SK-N-MC (cell line): ENCODE measurements at regions not wholly inside any gene's neighbourhood (a gene's known extent, or its start where the extent isn't known, plus 50 kb on each side); places are given as distances from the start of the nearest gene placed in this dataset.

ENCODE experiments used
- DNase-seq: peaks from one replicate; pipeline ENCODE4 v3.0.0-alpha.2; 2011; ENCODE audit warnings: low read depth, low spot score
- H3K27ac ChIP-seq: fragments of 200-600 bp; sonication (generic); 2 replicates; pipeline ENCODE4 v1.5.1; 2016; ENCODE audit warnings: mixed run types
- H3K36me3 ChIP-seq: fragments of 200-600 bp; sonication (generic); 2 replicates; pipeline ENCODE4 v1.6.1; 2017; ENCODE audit warnings: antibody characterized with exemption, low read length, mixed read lengths; ENCODE audit not compliant: insufficient read depth
- H3K4me3 ChIP-seq: fragments of 200-600 bp; sonication (generic); 2 replicates; pipeline ENCODE4 v1.5.1; 2016
- H3K9ac ChIP-seq: fragments of 200-600 bp; sonication (generic); 2 replicates; pipeline ENCODE4 v1.8.0; 2017; ENCODE audit warnings: mixed run types, mixed read lengths; ENCODE audit not compliant: insufficient read length
- H3K9me3 ChIP-seq: fragments of 200-600 bp; sonication (generic); 2 replicates; pipeline ENCODE4 v1.6.1; 2017; ENCODE audit warnings: low read depth, mild to moderate bottlenecking, antibody characterized with exemption, low read length, moderate library complexity, mixed read lengths
- EZH2 ChIP-seq: fragments of 200-600 bp; sonication (generic); IDR thresholded peaks from one replicate; pipeline ENCODE4 v1.6.1; 2017; ENCODE audit warnings: antibody characterized with exemption
- FOXP2 ChIP-seq: optimal IDR thresholded peaks from 2 replicates; pipeline ENCODE3; 2011; ENCODE audit warnings: mild to moderate bottlenecking, moderate library complexity; ENCODE audit not compliant: insufficient read depth; ENCODE audit errors: extremely low read length, control extremely low read depth
- POLR2AphosphoS5 ChIP-seq: IDR thresholded peaks from 2 replicates; pipeline ENCODE4 v1.6.1; 2012; ENCODE audit warnings: mild to moderate bottlenecking, low read depth, low read length, borderline replicate concordance

DNA sequence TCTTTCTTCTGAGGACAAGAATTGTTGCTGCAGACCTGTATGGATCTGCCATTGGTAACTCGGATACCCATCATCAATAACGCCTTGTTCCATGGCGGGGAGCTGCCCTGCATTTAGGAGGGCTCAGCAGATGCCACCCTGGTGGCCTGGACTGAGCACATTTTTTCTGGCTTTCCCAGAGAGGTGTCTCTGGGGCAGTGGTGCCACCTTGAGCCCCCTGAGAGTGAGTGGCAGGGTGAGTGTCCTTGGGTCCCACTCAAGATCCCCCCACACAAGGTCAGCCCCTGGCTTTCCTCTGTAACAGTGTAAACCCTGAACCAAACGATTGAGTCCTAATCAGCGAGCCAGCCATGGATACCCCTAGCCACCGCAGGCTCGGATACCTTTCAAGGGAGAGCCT, 258.6 kb downstream of the GLRX3 start:
- H3K27ac ChIP-seq: no peak overlapping the region
- no peak for DNase-seq
- H3K9ac ChIP-seq: no peak overlapping the region
- H3K36me3 ChIP-seq: no peaks in the 10 kb centered on the region
- no peaks in the 10 kb centered on the region for H3K9me3 ChIP-seq
- no peak overlapping the region for H3K4me3 ChIP-seq
- no peak for TF ChIP-seq EZH2
- no peak for TF ChIP-seq FOXP2
- TF ChIP-seq POLR2AphosphoS5: no peak

DNA sequence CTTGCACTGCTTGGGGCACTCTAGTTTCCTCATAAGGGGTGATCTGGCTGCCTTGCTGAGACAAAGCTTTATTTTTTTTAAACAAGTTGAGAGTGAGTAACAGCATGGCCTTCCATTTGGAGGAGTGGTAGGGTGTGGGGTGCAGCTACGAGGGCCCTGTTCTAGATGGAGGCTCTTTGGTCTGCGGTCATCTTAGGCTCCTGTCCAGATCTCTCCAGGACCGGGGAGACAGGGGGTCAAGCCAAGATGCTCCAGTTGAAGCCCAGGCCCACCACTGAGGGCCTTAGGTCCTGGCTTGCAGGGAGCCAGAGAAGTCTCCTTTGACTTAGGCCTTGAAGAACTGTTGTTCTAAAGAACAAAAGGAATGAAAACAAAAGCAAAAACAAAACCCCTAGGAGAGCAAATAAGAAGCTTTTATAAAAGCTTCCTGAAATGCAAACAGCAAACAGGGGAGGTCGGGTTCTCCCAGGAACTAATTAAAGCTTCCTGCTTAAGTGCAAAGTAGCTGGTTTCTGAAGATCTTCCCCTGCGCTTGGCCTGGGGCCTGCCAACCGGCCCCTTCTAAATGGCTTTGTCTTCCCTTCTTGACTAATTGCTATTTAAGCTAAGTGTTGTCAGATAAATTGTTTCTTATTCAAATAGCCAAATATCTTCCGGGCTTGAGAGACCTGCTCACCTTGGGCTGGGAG, 259.2 kb downstream of the GLRX3 start:
- DNase-seq: no peak
- no peak overlapping the region for H3K27ac ChIP-seq
- H3K4me3 ChIP-seq: no peak overlapping the region
- no peak overlapping the region for H3K9ac ChIP-seq
- no peaks in the 10 kb centered on the region for H3K36me3 ChIP-seq
- TF ChIP-seq POLR2AphosphoS5 (no peak), EZH2 (no peak), FOXP2 (no peak)
- no peaks in the 10 kb centered on the region for H3K9me3 ChIP-seq

DNA sequence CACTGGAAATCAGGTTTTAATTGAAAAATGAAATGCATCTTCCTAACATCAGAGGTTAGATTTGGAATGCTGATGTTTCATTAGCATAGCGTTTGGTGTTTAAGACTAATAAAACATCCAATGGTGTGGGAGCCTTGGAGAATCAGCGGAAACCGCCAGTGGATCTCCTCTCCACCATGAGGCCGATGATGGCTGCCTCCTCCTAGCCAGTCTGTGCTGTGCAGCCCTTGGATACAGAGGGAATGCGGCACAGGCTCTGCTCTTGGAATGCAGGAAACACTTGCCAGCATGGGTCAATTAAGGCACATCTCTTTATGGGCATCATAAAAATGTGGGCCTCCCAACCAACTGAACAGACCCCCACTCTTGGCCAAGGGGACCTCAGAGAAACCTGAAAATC, 259.9 kb downstream of the GLRX3 start:
- H3K36me3 ChIP-seq: no peaks in the 10 kb centered on the region
- no peak for DNase-seq
- H3K27ac ChIP-seq: no peak overlapping the region
- H3K9ac ChIP-seq: no peak overlapping the region
- no peaks in the 10 kb centered on the region for H3K9me3 ChIP-seq
- H3K4me3 ChIP-seq: no peak overlapping the region
- TF ChIP-seq POLR2AphosphoS5 (no peak), FOXP2 (no peak), EZH2 (no peak)

DNA sequence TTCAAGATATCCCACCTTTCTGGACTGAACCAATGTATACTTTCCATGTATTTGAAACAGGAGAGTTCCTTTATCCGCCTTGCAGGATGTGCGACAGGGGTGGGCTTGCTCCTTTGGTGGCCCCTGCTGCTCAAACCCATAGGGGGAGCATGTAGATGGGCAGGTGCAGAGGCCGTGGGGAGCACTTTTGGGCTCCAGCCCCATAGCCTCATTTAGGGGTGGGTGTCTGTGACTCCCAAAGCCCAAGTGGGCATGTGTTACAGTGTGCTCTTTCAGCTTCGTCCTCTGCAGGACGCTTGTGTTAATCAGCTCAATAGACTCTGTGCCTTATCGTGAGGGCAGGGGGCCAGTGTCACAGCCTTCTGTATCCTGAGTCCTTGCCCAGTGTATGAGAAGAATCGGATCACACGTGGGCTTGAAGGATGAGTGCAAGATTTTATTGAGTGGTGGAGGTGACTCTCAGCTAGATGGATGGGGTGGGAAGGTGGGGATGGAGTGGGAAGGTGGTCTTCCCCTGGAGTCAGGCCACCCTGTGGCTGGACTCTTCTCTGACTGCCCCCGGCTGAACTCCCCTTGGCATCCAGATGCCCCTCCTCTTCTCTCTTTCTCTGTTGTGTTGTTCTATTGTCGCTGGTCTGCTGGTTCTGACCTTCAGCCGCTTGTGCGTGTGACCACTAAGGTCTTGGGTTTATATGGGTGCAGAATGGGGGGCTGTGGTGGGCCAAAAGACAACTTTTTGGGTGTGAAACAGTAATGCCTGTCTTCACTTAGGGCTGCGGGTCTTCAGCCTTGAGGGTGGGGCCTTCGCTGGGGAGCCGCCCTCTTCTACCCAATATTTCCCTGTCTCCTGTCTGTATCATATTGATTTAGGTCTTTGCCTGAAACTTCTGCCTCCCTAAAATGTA, 262.2 kb downstream of the GLRX3 start:
- no peaks in the 10 kb centered on the region for H3K9me3 ChIP-seq
- H3K9ac ChIP-seq: no peak overlapping the region
- no peak for TF ChIP-seq FOXP2
- TF ChIP-seq POLR2AphosphoS5: no peak
- no peak for TF ChIP-seq EZH2
- no peak overlapping the region for H3K27ac ChIP-seq
- DNase-seq: no peak
- no peak overlapping the region for H3K4me3 ChIP-seq
- no peaks in the 10 kb centered on the region for H3K36me3 ChIP-seq

DNA sequence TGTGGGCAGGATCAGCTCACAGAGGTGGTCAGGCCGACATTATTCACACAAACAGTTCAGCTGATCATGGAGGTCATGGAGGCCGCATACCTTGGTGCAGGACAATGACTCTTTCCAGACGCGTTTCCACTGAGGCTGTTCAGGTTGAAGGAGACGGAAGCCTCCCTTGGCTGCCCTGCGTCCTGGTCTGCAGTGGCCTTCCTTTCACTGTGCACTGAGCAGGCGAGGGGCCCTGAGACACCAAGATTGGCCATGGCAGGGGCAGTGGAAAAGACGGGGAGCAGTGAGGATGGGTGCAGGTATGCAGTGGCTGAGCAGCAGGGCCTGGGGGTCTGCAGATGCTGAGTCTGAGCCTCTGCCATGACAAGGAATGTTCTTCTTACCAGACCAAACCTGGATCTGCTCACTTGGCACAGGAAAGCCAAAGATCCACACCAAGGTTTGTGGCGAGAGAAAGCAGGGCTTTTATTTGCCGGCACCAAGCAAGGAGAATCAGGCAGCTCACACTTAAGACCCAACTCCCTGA, 263.3 kb downstream of the GLRX3 start:
- no peak for DNase-seq
- no peak for TF ChIP-seq POLR2AphosphoS5
- TF ChIP-seq FOXP2: no peak
- TF ChIP-seq EZH2: no peak
- Histone ChIP-seq H3K36me3 (no peaks in the 10 kb centered on the region), H3K27ac (no peak overlapping the region), H3K9me3 (no peaks in the 10 kb centered on the region), H3K9ac (no peak overlapping the region), H3K4me3 (no peak overlapping the region)

DNA sequence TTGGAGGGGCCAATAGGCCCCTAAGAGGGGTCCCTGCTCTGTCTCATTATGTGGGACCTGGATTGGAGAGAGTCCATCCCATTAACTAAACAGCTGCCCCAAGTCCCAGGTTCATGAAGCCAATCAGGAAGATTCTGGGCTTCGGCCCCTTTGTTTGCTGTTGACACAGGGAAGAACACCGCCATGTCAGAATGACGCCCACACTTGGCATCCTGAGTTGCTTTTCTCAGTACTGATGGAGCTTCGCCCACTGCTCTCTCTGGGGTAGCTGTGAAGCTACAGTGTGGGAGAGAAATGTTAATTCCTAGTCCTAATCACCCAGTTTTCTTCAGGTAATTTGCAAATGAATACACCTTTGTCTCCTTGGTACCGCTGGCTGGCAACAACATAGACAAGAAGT, 264.7 kb downstream of the GLRX3 start:
- Histone ChIP-seq H3K9me3 (no peaks in the 10 kb centered on the region), H3K27ac (no peak overlapping the region), H3K36me3 (no peaks in the 10 kb centered on the region), H3K9ac (no peak overlapping the region), H3K4me3 (no peak overlapping the region)
- no peak for DNase-seq
- TF ChIP-seq EZH2 (no peak), POLR2AphosphoS5 (no peak), FOXP2 (no peak)

DNA sequence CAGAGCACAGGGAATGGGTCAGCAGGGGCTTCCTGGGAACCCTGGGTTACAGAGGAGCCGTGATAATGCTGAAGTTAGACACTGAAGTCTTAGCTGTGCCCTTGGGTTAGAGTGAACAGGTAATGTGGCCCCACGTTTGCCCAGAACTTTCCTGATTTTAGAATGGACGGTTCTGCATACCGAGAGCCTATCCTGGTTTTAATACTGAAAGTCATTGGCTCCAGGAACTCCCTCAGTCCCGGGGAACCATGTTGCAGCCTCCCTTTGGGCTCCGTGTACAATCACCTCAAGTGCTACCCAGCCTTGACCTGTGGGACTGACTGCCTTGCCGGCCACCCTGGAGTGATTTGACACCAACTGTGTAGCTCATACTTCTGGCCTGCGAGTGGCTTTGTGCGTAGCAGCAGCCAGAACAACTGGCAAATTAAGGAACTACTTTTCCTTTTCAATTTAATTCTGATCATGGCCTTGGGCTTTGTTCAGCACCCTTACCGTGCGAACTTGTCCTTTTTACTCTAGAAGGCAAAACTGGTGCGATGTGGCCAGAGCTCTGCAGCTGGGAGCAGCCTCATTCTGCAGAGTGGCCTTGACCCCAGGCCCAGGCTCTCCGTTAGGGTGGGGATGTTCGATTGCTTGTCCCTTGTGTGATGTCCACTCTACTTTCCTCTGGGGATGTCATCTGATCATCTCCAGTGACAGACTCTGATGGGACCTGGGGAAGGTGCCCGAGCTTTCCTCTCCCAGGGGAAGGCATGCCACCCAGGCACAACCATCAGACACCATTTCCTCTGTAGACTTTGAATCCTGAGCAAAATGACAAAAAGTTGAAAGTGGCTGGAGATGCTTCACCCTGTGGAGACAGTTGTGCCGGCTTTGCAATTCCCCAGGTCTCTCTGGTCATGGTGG, 265.9 kb downstream of the GLRX3 start:
- no peak overlapping the region for H3K4me3 ChIP-seq
- H3K9me3 ChIP-seq: no peaks in the 10 kb centered on the region
- no peak overlapping the region for H3K9ac ChIP-seq
- no peak overlapping the region for H3K27ac ChIP-seq
- H3K36me3 ChIP-seq: no peaks in the 10 kb centered on the region
- DNase-seq: no peak
- no peak for TF ChIP-seq EZH2
- no peak for TF ChIP-seq FOXP2
- TF ChIP-seq POLR2AphosphoS5: no peak
